ENCODE measurements at regions not wholly inside any gene's neighbourhood (a gene's known extent, or its start where the extent isn't known, plus 50 kb on each side); places are given as distances from the start of the nearest gene placed in this dataset.

- TF ChIP-seq, protein P1, sequence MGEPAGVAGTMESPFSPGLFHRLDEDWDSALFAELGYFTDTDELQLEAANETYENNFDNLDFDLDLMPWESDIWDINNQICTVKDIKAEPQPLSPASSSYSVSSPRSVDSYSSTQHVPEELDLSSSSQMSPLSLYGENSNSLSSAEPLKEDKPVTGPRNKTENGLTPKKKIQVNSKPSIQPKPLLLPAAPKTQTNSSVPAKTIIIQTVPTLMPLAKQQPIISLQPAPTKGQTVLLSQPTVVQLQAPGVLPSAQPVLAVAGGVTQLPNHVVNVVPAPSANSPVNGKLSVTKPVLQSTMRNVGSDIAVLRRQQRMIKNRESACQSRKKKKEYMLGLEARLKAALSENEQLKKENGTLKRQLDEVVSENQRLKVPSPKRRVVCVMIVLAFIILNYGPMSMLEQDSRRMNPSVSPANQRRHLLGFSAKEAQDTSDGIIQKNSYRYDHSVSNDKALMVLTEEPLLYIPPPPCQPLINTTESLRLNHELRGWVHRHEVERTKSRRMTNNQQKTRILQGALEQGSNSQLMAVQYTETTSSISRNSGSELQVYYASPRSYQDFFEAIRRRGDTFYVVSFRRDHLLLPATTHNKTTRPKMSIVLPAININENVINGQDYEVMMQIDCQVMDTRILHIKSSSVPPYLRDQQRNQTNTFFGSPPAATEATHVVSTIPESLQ (CRISPR knock-in tag; IDR thresholded peaks at IDR 0.05) = no peak
- no peak for TF ChIP-seq IRF2 (CRISPR knock-in tag; IDR thresholded peaks at IDR 0.05; ENCODE audit: borderline replicate concordance, low read depth)
- TF ChIP-seq GTF2I (CRISPR knock-in tag; conservative IDR thresholded peaks at IDR 0.05) = no peak
- TF ChIP-seq, protein P2, sequence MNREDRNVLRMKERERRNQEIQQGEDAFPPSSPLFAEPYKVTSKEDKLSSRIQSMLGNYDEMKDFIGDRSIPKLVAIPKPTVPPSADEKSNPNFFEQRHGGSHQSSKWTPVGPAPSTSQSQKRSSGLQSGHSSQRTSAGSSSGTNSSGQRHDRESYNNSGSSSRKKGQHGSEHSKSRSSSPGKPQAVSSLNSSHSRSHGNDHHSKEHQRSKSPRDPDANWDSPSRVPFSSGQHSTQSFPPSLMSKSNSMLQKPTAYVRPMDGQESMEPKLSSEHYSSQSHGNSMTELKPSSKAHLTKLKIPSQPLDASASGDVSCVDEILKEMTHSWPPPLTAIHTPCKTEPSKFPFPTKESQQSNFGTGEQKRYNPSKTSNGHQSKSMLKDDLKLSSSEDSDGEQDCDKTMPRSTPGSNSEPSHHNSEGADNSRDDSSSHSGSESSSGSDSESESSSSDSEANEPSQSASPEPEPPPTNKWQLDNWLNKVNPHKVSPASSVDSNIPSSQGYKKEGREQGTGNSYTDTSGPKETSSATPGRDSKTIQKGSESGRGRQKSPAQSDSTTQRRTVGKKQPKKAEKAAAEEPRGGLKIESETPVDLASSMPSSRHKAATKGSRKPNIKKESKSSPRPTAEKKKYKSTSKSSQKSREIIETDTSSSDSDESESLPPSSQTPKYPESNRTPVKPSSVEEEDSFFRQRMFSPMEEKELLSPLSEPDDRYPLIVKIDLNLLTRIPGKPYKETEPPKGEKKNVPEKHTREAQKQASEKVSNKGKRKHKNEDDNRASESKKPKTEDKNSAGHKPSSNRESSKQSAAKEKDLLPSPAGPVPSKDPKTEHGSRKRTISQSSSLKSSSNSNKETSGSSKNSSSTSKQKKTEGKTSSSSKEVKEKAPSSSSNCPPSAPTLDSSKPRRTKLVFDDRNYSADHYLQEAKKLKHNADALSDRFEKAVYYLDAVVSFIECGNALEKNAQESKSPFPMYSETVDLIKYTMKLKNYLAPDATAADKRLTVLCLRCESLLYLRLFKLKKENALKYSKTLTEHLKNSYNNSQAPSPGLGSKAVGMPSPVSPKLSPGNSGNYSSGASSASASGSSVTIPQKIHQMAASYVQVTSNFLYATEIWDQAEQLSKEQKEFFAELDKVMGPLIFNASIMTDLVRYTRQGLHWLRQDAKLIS (CRISPR knock-in tag; IDR thresholded peaks at IDR 0.05; ENCODE audit: borderline replicate concordance) = no peak
- no peak for TF ChIP-seq NFATC4 (CRISPR knock-in tag; IDR thresholded peaks at IDR 0.05)
Observed at GRCh38 chr20:40196846-40197436, 492.1 kb downstream of the MAFB start (continued).

DNA sequence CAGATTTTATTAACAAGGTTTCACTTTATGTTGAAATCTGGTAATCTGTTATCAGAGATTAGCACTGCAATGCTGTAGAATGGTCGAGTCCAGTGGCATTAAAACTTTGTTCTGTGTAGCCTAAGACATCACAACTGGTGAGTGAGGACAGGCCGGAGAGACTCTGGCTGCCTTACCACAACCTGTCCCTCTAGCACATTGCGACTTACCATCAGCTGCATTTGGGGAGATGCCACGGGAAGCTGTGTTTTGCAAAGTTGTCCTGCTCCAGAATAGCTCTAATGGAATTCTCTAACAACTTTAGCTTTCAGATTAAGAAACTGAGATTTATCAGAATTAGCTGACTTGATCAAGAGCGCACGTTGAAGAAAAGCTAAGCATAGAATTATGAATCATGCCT is 493.3 kb downstream of the MAFB start:
- Mint-ChIP-seq H3K27me3 (ENCODE audit: low read depth) (no peaks in the 10 kb centered on the region), H3K4me3 (no peak overlapping the region), H3K36me3 (0 out of 2 replicates have a peak, but pooled peaks cover 3% of the 10 kb centered on the region), H3K27ac (peak overlapping the region; percentile 25; the same call in 1 of the 2 replicates), H3K9me3 (no peaks in the 10 kb centered on the region), H3K4me1 (peaks cover 18% of the 10 kb centered on the region)
- ChIA-PET CTCF (no interaction called here), POLR2A (no interaction called here)
- DNase-seq (ENCODE audit: low spot score) (no peak), ATAC-seq (no peak)
- TF ChIP-seq HMGXB4 (CRISPR knock-in tag; IDR thresholded peaks at IDR 0.05) = no peak
- TF ChIP-seq, protein P3, sequence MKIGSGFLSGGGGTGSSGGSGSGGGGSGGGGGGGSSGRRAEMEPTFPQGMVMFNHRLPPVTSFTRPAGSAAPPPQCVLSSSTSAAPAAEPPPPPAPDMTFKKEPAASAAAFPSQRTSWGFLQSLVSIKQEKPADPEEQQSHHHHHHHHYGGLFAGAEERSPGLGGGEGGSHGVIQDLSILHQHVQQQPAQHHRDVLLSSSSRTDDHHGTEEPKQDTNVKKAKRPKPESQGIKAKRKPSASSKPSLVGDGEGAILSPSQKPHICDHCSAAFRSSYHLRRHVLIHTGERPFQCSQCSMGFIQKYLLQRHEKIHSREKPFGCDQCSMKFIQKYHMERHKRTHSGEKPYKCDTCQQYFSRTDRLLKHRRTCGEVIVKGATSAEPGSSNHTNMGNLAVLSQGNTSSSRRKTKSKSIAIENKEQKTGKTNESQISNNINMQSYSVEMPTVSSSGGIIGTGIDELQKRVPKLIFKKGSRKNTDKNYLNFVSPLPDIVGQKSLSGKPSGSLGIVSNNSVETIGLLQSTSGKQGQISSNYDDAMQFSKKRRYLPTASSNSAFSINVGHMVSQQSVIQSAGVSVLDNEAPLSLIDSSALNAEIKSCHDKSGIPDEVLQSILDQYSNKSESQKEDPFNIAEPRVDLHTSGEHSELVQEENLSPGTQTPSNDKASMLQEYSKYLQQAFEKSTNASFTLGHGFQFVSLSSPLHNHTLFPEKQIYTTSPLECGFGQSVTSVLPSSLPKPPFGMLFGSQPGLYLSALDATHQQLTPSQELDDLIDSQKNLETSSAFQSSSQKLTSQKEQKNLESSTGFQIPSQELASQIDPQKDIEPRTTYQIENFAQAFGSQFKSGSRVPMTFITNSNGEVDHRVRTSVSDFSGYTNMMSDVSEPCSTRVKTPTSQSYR (CRISPR knock-in tag; IDR thresholded peaks at IDR 0.05) = no peak
- TF ChIP-seq, protein P4, sequence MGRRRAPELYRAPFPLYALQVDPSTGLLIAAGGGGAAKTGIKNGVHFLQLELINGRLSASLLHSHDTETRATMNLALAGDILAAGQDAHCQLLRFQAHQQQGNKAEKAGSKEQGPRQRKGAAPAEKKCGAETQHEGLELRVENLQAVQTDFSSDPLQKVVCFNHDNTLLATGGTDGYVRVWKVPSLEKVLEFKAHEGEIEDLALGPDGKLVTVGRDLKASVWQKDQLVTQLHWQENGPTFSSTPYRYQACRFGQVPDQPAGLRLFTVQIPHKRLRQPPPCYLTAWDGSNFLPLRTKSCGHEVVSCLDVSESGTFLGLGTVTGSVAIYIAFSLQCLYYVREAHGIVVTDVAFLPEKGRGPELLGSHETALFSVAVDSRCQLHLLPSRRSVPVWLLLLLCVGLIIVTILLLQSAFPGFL (CRISPR knock-in tag; IDR thresholded peaks at IDR 0.05; ENCODE audit: borderline replicate concordance) = no peak
- TF ChIP-seq CREB1 (CRISPR knock-in tag; IDR thresholded peaks at IDR 0.05) = no peak
- no peak for TF ChIP-seq ZNF317 (CRISPR knock-in tag; IDR thresholded peaks at IDR 0.05; ENCODE audit: borderline replicate concordance, low read depth)
- no peak for TF ChIP-seq FOXP1 (CRISPR knock-in tag; IDR thresholded peaks at IDR 0.05; ENCODE audit: borderline replicate concordance)
- no peak for TF ChIP-seq NFYB (CRISPR knock-in tag; conservative IDR thresholded peaks at IDR 0.05; ENCODE audit: low read depth)
- TF ChIP-seq PRRX2 (CRISPR knock-in tag; IDR thresholded peaks at IDR 0.05) = no peak
- TF ChIP-seq, protein P5, sequence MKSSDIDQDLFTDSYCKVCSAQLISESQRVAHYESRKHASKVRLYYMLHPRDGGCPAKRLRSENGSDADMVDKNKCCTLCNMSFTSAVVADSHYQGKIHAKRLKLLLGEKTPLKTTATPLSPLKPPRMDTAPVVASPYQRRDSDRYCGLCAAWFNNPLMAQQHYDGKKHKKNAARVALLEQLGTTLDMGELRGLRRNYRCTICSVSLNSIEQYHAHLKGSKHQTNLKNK (CRISPR knock-in tag; IDR thresholded peaks at IDR 0.05) = no peak
- TF ChIP-seq ELF4 (CRISPR knock-in tag; IDR thresholded peaks at IDR 0.05; ENCODE audit: low read depth) = no peak
- no peak for TF ChIP-seq GTF2I (CRISPR knock-in tag; conservative IDR thresholded peaks at IDR 0.05)
- TF ChIP-seq, protein P6, sequence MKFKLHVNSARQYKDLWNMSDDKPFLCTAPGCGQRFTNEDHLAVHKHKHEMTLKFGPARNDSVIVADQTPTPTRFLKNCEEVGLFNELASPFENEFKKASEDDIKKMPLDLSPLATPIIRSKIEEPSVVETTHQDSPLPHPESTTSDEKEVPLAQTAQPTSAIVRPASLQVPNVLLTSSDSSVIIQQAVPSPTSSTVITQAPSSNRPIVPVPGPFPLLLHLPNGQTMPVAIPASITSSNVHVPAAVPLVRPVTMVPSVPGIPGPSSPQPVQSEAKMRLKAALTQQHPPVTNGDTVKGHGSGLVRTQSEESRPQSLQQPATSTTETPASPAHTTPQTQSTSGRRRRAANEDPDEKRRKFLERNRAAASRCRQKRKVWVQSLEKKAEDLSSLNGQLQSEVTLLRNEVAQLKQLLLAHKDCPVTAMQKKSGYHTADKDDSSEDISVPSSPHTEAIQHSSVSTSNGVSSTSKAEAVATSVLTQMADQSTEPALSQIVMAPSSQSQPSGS (CRISPR knock-in tag; IDR thresholded peaks at IDR 0.05; ENCODE audit: borderline replicate concordance, low read depth) = no peak
- no peak for TF ChIP-seq EMX1 (CRISPR knock-in tag; IDR thresholded peaks at IDR 0.05)
- no peak for TF ChIP-seq IRF2 (CRISPR knock-in tag; IDR thresholded peaks at IDR 0.05; ENCODE audit: borderline replicate concordance, low read depth)
- TF ChIP-seq, protein P7, sequence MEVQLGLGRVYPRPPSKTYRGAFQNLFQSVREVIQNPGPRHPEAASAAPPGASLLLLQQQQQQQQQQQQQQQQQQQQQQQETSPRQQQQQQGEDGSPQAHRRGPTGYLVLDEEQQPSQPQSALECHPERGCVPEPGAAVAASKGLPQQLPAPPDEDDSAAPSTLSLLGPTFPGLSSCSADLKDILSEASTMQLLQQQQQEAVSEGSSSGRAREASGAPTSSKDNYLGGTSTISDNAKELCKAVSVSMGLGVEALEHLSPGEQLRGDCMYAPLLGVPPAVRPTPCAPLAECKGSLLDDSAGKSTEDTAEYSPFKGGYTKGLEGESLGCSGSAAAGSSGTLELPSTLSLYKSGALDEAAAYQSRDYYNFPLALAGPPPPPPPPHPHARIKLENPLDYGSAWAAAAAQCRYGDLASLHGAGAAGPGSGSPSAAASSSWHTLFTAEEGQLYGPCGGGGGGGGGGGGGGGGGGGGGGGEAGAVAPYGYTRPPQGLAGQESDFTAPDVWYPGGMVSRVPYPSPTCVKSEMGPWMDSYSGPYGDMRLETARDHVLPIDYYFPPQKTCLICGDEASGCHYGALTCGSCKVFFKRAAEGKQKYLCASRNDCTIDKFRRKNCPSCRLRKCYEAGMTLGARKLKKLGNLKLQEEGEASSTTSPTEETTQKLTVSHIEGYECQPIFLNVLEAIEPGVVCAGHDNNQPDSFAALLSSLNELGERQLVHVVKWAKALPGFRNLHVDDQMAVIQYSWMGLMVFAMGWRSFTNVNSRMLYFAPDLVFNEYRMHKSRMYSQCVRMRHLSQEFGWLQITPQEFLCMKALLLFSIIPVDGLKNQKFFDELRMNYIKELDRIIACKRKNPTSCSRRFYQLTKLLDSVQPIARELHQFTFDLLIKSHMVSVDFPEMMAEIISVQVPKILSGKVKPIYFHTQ (CRISPR knock-in tag; IDR thresholded peaks at IDR 0.05) = no peak
- TF ChIP-seq SMAD4 (CRISPR knock-in tag; IDR thresholded peaks at IDR 0.05) = no peak

Data from WTC11 (cell line).